ENCODE measurements at regions not wholly inside any gene's neighbourhood (a gene's known extent, or its start where the extent isn't known, plus 50 kb on each side); places are given as distances from the start of the nearest gene placed in this dataset.

DNA sequence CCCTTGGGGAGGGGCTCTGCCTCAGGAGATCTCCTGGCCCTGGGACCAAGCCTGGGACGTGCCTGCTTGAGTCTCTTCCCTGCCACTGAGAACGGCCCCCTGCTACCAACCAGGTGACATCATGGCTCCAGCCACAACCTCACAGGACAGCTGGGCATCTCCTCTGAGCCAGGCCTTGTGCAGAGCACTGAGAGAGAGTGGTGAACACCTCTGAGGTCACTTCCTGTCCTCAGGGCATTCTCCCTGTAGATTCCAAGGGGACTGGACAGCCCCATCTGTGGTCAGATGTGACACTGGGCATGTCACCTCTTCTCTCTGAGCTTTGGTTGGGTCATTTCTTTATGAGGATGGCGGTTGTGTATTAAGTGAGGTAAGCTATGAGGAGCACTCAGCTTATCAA, 172.0 kb downstream of the MELK start:
- H3K9ac ChIP-seq (ENCODE audit: insufficient read depth in 1 of 2, low read length in 2 of 2), result no peak overlapping the region
- H3K27ac ChIP-seq (ENCODE audit: low read depth in 1 of 2, low read length in 1 of 2), result no peak overlapping the region
- WGBS, 2 donors, result 55 to 71% methylated on average over 3 of the region's 3 CpGs
- peaks cover 0 to 17% (median 11%) of the 10 kb centered on the region in 3 donors for H3K27me3 ChIP-seq (ENCODE audit: control insufficient read depth in 3 of 3, insufficient read depth in 3 of 3, low read length in 2 of 3)
- H3K4me3 ChIP-seq, result no peak overlapping the region
- peaks cover 0 to 8% (median 0%) of the 10 kb centered on the region in 4 donors for H3K9me3 ChIP-seq (ENCODE audit: control insufficient read depth in 4 of 4, insufficient read depth in 3 of 4, low read length in 3 of 4)
- H3K4me1 ChIP-seq (ENCODE audit: control insufficient read depth in 5 of 5, insufficient read depth in 5 of 5, low read length in 5 of 5), result no peaks in the 10 kb centered on the region
- DNase-seq (no peak), ATAC-seq (ENCODE audit: insufficient read depth, low FRiP score) (no peak)
- TF ChIP-seq, protein P1, sequence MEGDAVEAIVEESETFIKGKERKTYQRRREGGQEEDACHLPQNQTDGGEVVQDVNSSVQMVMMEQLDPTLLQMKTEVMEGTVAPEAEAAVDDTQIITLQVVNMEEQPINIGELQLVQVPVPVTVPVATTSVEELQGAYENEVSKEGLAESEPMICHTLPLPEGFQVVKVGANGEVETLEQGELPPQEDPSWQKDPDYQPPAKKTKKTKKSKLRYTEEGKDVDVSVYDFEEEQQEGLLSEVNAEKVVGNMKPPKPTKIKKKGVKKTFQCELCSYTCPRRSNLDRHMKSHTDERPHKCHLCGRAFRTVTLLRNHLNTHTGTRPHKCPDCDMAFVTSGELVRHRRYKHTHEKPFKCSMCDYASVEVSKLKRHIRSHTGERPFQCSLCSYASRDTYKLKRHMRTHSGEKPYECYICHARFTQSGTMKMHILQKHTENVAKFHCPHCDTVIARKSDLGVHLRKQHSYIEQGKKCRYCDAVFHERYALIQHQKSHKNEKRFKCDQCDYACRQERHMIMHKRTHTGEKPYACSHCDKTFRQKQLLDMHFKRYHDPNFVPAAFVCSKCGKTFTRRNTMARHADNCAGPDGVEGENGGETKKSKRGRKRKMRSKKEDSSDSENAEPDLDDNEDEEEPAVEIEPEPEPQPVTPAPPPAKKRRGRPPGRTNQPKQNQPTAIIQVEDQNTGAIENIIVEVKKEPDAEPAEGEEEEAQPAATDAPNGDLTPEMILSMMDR (IDR thresholded peaks at IDR 0.05; ENCODE audit: control extremely low read depth, extremely low read depth), result no peak
- no peaks in the 10 kb centered on the region for H3K36me3 ChIP-seq (ENCODE audit: control insufficient read depth in 4 of 4, insufficient read depth in 4 of 4, low read length in 4 of 4)

DNA sequence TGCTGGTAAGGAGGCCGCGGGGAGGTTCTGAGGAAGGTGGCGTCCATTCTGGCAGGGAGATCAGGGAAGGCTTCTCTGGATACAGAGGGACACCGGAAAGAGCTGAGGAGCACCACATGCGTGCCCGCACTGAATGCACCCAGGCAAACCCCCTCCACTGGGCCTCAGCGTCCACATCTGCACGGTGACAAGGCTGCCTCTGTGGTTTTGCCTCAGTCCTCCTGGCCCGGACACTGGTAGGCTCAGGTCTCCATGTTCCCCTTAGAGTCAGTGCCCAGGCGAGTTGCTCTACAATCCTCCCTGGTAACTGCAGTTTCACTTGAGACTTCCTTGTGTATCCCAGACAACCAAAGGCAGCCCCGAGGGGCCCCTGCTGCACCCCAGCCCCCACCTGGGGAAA, 173.3 kb downstream of the MELK start:
- Histone ChIP-seq H3K9ac (ENCODE audit: insufficient read depth in 1 of 2, low read length in 2 of 2) (no peak overlapping the region), H3K27me3 (ENCODE audit: control insufficient read depth in 3 of 3, insufficient read depth in 3 of 3, low read length in 2 of 3) (peaks cover 0 to 4% (median 0%) of the 10 kb centered on the region in 3 donors), H3K9me3 (ENCODE audit: control insufficient read depth in 4 of 4, insufficient read depth in 3 of 4, low read length in 3 of 4) (peaks cover 0 to 8% (median 0%) of the 10 kb centered on the region in 4 donors), H3K4me1 (ENCODE audit: control insufficient read depth in 5 of 5, insufficient read depth in 5 of 5, low read length in 5 of 5) (no peaks in the 10 kb centered on the region), H3K27ac (ENCODE audit: low read depth in 1 of 2, low read length in 1 of 2) (no peak overlapping the region), H3K36me3 (ENCODE audit: control insufficient read depth in 4 of 4, insufficient read depth in 4 of 4, low read length in 4 of 4) (no peaks in the 10 kb centered on the region), H3K4me3 (no peak overlapping the region)
- WGBS, 2 donors, result 75 to 81% methylated on average over 11 of the region's 11 CpGs
- TF ChIP-seq, protein P1 (IDR thresholded peaks at IDR 0.05; ENCODE audit: control extremely low read depth, extremely low read depth), result no peak
- DNase-seq (no peak), ATAC-seq (ENCODE audit: insufficient read depth, low FRiP score) (no peak)

DNA sequence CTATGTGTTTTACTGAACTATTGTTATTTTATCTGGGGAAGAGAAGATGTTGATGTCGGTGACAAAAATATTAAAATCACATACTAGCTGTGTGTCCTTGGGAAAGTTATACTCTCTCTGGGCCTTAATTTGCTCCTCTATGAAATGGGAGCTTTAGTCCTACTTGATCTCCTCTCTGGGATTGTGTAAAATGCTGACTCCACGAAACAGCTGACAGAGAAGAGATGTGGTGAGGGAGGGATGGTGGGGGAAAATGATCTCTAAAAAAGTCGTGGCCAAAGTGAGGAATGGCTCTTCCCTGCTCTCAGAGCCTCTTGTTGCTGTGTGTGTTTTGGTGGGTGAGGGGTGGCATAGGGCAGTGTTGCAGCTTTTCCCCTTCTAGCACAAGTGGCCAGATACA, 173.7 kb downstream of the MELK start:
- Histone ChIP-seq H3K36me3 (ENCODE audit: control insufficient read depth in 4 of 4, insufficient read depth in 4 of 4, low read length in 4 of 4) (no peaks in the 10 kb centered on the region), H3K4me3 (no peak overlapping the region), H3K27me3 (ENCODE audit: control insufficient read depth in 3 of 3, insufficient read depth in 3 of 3, low read length in 2 of 3) (no peaks in the 10 kb centered on the region), H3K27ac (ENCODE audit: low read depth in 1 of 2, low read length in 1 of 2) (no peak overlapping the region), H3K9me3 (ENCODE audit: control insufficient read depth in 4 of 4, insufficient read depth in 3 of 4, low read length in 3 of 4) (peaks cover 0 to 8% (median 0%) of the 10 kb centered on the region in 4 donors), H3K9ac (ENCODE audit: insufficient read depth in 1 of 2, low read length in 2 of 2) (no peak overlapping the region), H3K4me1 (ENCODE audit: control insufficient read depth in 5 of 5, insufficient read depth in 5 of 5, low read length in 5 of 5) (no peaks in the 10 kb centered on the region)
- WGBS, 2 donors, result 53 to 68% methylated on average over 3 of the region's 3 CpGs
- DNase-seq (no peak), ATAC-seq (ENCODE audit: insufficient read depth, low FRiP score) (no peak)
- TF ChIP-seq, protein P1 (IDR thresholded peaks at IDR 0.05; ENCODE audit: control extremely low read depth, extremely low read depth), result no peak

DNA sequence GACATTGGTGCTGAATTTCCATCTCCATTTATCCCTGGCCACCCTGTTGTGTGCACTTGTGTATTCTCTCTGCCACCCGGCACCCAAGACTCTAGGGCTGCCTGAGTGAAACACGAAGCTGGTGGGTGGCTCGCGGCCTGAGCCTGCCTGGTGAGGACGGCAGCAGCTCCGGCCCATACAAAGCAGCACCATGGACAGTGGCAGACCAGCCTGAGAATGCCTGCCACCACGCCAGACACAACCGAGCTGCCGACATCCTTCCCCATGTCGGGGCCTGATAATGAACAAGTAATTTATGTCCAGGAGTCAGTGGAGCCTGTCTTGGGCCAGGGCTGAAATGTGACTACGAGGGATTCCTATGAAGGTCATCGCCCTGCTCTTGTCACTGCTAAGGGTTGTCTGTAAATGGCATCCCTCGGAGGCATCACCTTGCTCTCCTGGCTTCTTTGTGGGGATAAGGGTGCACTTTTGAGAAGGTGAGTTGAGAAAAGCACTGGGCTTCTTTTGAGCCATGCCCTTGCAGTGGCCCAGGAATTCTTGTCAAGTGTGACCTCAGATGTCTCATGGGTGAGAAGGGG, 175.7 kb downstream of the MELK start:
- Histone ChIP-seq H3K27ac (ENCODE audit: low read depth in 1 of 2, low read length in 1 of 2) (no peak overlapping the region), H3K9me3 (ENCODE audit: control insufficient read depth in 4 of 4, insufficient read depth in 3 of 4, low read length in 3 of 4) (peaks cover 0 to 8% (median 0%) of the 10 kb centered on the region in 4 donors), H3K36me3 (ENCODE audit: control insufficient read depth in 4 of 4, insufficient read depth in 4 of 4, low read length in 4 of 4) (no peaks in the 10 kb centered on the region), H3K9ac (ENCODE audit: insufficient read depth in 1 of 2, low read length in 2 of 2) (no peak overlapping the region), H3K4me3 (no peak overlapping the region), H3K27me3 (ENCODE audit: control insufficient read depth in 3 of 3, insufficient read depth in 3 of 3, low read length in 2 of 3) (no peaks in the 10 kb centered on the region), H3K4me1 (ENCODE audit: control insufficient read depth in 5 of 5, insufficient read depth in 5 of 5, low read length in 5 of 5) (no peaks in the 10 kb centered on the region)
- TF ChIP-seq, protein P1 (IDR thresholded peaks at IDR 0.05; ENCODE audit: control extremely low read depth, extremely low read depth), result no peak
- no peak for ATAC-seq (ENCODE audit: insufficient read depth, low FRiP score)
- WGBS, 2 donors, result 19% methylated on average over 13 of the region's 13 CpGs
- DNase-seq, result peak; percentile 54 to 77 (median 68)

All from lung (tissue), 11 donors.